ENCODE measurements at regions not wholly inside any gene's neighbourhood (a gene's known extent, or its start where the extent isn't known, plus 50 kb on each side); places are given as distances from the start of the nearest gene placed in this dataset.

GRCh38 chrX:27321632-27322031 lies 141.5 kb downstream of the PPP4R3C start (continued):
- TF ChIP-seq ZBTB40 (IDR thresholded peaks at IDR 0.05; ENCODE audit: borderline replicate concordance) (no peak), KLF5 (IDR thresholded peaks at IDR 0.05; ENCODE audit: partially characterized antibody) (no peak), JUNB (IDR thresholded peaks at IDR 0.05) (no peak), POLR2AphosphoS5 (IDR thresholded peaks at IDR 0.05; ENCODE audit: low read length) (no peak), YY1 (IDR thresholded peaks at IDR 0.05; ENCODE audit: low read depth, low read length) (no peak)

- SMC1A ChIA-PET (ENCODE audit: uncharacterized antibody, unreplicated experiment), result no interaction called here
Measured at GRCh38 chrX:27309406-27309805, 153.7 kb downstream of the PPP4R3C start.

More at GRCh38 chrX:27309406-27309805, 153.7 kb downstream of the PPP4R3C start:
- TF ChIP-seq POLR2A (IDR thresholded peaks at IDR 0.05; ENCODE audit: low read depth, low read length) (no peak), ETV6 (conservative IDR thresholded peaks at IDR 0.05 in 1 of 2, IDR thresholded peaks at IDR 0.05 in 1 of 2; ENCODE audit: borderline replicate concordance in 1 of 2, low read depth in 1 of 2) (no peak), FOXK2 (IDR thresholded peaks at IDR 0.05) (no peak), USF1 (IDR thresholded peaks at IDR 0.05; ENCODE audit: borderline replicate concordance, extremely low read length, insufficient read depth, low read depth, low read length) (no peak), E2F4 (IDR thresholded peaks at IDR 0.05; ENCODE audit: low read depth, low read length) (no peak), ZSCAN29 (IDR thresholded peaks at IDR 0.05) (no peak), GABPA (IDR thresholded peaks at IDR 0.05; ENCODE audit: low read depth) (no peak), SKIL (IDR thresholded peaks at IDR 0.05; ENCODE audit: low read depth, poor library complexity, severe bottlenecking) (no peak), SMC3 (IDR thresholded peaks at IDR 0.05; ENCODE audit: borderline replicate concordance, low read length) (no peak), SRF (IDR thresholded peaks at IDR 0.05; ENCODE audit: low read depth in 2 of 2, low read length in 2 of 2) (no peak), CBFB (IDR thresholded peaks at IDR 0.05; ENCODE audit: low read depth) (no peak), RUNX3 (IDR thresholded peaks at IDR 0.05; ENCODE audit: low read length) (no peak), EP300 (IDR thresholded peaks at IDR 0.05; ENCODE audit: borderline replicate concordance in 1 of 2, control insufficient read depth in 1 of 2, low read depth in 2 of 2, low read length in 2 of 2) (no peak)
- ATAC-seq, result no peak
- H3K79me2 ChIP-seq (ENCODE audit: control insufficient read depth, insufficient read depth, low read length), result no peaks in the 10 kb centered on the region
- no peak overlapping the region for H3K4me2 ChIP-seq (ENCODE audit: control insufficient read depth, insufficient read depth)
- no peak for DNase-seq (ENCODE audit: low read depth, low spot score)
- no peaks in the 10 kb centered on the region for H3K36me3 ChIP-seq (ENCODE audit: control insufficient read depth in 2 of 2, insufficient read depth in 2 of 2, low read length in 1 of 2)
- H4K20me1 ChIP-seq (ENCODE audit: control insufficient read depth, insufficient read depth), result no peaks in the 10 kb centered on the region
- RAD21 ChIA-PET (ENCODE audit: unreplicated experiment), result no interaction called here
- CTCF ChIA-PET, result no interaction called here
- H3K27me3 ChIP-seq (replicated peaks in 1 of 2; ENCODE audit: control insufficient read depth in 2 of 2, insufficient read depth in 2 of 2, low read length in 1 of 2), result no peaks in the 10 kb centered on the region
- H3K4me1 ChIP-seq (ENCODE audit: control insufficient read depth, insufficient read depth, low read length), result no peaks in the 10 kb centered on the region
- no peak overlapping the region for H3K27ac ChIP-seq (ENCODE audit: control insufficient read depth, insufficient read depth)
- H3K9ac ChIP-seq (ENCODE audit: control insufficient read depth, insufficient read depth, low read length), result no peak overlapping the region
- in situ Hi-C loops (cut with MboI) (no loop called here), intact Hi-C loops (cut with micrococcal nuclease; ENCODE audit: unreplicated experiment) (no loop called here)
- H3K9me3 ChIP-seq (replicated peaks; ENCODE audit: control insufficient read depth, insufficient read depth, low read length), result no peaks in the 10 kb centered on the region
- FAIRE-seq, result no peak
- no TSS peak for BruUV-seq (replicated peaks)
- H2AFZ ChIP-seq (ENCODE audit: control insufficient read depth, low read depth, low read length), result no peak overlapping the region
- POLR2A ChIA-PET, result no interaction called here
- no peak overlapping the region for H3K4me3 ChIP-seq

Data from GM12878 (cell line).